Head of caudate nucleus (tissue), 42 donors: ENCODE measurements at regions not wholly inside any gene's neighbourhood (a gene's known extent, or its start where the extent isn't known, plus 50 kb on each side); places are given as distances from the start of the nearest gene placed in this dataset.

Source experiments
- DNase-seq, 42 donors: peaks; one replicate each; pipeline versions ENCODE4 v3.0.0 to v3.0.0-alpha.2; 2020 to 2021; ENCODE audit warnings: mixed read lengths in 7 of 42
- intact Hi-C: fragments of 100-400 bp; cut with DNase I; formaldehyde crosslinking; loops from one replicate; pipeline ENCODE4 v1.15.0; 2022

GRCh38 chr1:238832106-238832505, 554.3 kb upstream of the CHRM3 start:
- DNase-seq, result no peak
- intact Hi-C loops, result no loop called here

DNA sequence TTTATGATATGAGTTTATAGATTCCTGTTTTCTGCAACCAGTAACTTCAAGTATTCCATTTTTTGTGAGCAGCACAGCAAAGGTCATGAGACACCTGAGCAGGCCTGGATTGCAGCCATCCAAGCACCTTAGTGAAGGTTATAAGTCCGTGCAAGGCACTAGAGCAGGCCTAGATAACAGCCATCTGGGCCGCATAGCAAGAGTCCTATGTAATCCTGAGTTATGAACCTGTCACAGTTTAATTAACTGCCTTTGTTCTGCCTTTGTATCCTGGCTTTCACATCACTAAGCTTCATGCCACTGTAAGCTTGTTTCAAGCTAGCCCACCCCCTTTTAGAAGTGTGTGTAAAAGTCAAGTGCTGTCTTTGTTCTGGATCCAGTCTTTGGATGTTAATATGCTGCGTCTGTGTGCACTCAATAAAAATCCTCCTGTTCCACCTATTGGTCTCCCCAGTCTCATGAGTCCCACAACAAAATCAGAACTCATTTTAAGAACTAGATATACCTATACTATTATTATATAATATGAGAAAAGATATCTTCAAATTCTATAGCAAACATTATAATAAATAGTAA, 556.2 kb upstream of the CHRM3 start:
- intact Hi-C loops, result no loop called here
- no peak for DNase-seq

- DNase-seq, result no peak
- intact Hi-C loops, result no loop called here
Measured at GRCh38 chr1:238826891-238827290, 559.5 kb upstream of the CHRM3 start.

- intact Hi-C loops, result no loop called here
- DNase-seq, result no peak
Measured at GRCh38 chr1:238823416-238823815, 563.0 kb upstream of the CHRM3 start.

DNA sequence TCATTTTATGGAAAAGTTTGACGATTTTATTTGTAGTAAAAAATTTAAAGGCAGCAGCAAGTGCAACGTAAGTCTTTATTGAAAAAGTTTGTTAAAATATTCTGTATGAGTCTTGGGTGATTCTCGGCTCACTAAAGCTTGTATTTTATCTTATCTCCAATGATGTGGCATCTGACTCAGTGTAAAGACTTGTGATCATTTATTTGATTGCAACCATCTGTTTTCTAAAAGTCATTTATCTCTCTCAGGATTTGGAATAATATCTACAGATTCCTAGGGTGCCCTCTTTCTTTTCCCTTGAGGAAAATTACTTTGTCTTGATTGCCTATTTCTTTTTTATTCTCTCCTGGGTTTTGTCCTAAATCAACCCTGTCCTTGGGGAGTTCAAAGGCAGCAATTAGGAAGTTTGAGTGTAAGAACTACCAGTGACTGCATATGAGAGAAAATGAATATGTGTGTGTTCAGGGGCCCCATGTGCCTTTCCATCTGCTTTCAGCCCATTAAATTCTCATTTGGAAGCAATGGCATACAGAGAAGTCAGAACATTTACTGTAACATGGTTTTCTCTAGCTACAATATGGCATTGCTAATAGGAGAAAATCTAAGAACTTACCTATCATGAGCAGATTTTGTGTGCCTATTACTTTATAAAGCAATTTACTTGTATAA, 575.0 kb upstream of the CHRM3 start:
- intact Hi-C loops, result no loop called here
- DNase-seq, result no peak

GRCh38 chr1:238790882-238791281, 595.5 kb upstream of the CHRM3 start:
- no peak for DNase-seq
- intact Hi-C loops, result no loop called here

GRCh38 chr1:238789916-238790667, 596.3 kb upstream of the CHRM3 start:
- intact Hi-C loops, result no loop called here
- DNase-seq, result no peak

GRCh38 chr1:238787471-238787870, 598.9 kb upstream of the CHRM3 start:
- intact Hi-C loops, result no loop called here
- DNase-seq, result no peak

DNA sequence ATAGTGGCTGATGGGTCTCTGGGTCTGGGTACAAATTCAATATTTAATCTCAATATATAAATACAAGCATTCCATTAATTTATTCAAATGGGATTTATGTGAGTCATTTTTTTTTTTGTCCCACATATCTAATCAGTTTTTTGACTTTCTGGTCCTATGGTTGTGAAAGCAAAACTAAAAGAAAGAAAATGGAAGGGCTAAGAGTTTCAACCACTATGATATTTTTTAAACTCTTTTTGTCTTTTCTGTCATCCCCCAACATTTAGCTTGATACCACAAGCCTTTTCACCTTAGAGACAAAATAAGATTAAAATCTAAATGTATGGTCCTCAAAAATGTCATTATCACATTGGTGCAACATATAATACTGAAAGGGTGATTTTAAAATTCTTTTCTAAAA, 602.7 kb upstream of the CHRM3 start:
- intact Hi-C loops, result no loop called here
- no peak for DNase-seq

GRCh38 chr1:238779716-238780115, 606.7 kb upstream of the CHRM3 start:
- DNase-seq, result no peak
- intact Hi-C loops, result no loop called here

- DNase-seq, result no peak
- intact Hi-C loops, result no loop called here
Measured at GRCh38 chr1:238778113-238778512, 608.3 kb upstream of the CHRM3 start.

DNA sequence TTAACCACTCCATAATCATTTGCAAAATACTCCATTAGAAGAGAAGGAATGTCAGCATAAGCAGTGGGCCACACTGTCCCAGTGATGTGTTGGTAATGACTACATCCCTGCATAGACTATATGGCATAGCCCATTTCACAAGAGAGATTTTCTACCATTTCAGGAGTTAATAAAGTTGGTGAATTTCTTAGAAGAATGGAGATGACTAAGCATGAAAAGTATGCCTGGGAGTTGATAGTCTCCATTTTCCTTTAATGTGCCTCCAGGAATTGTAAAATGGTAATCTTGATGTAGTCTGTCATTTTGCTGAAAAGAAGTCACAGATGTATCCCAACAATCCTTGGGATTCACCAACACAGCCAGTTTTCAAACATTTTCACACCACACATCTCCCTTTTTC, 608.8 kb upstream of the CHRM3 start:
- intact Hi-C loops, result no loop called here

DNA sequence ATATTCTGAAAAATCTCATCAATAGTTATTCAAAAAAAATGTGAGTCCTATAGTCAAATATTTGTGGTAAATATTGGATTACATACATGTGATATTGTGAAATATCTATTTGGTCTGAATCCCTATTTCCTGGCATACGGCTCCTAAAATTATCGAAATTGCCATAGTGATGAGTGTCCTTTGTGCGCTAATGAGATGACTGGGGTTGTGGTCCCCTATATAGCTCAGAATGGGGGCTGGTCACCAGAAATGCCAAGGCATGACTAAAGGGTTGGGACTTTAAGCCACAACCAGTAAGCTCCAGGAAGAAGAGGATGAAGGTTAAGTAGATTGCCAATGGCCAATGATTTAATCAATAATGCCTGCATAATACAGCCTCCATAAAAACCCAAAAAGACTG, 610.2 kb upstream of the CHRM3 start:
- DNase-seq, result no peak
- intact Hi-C loops, result no loop called here

More for the DNA sequence above, 608.8 kb upstream of the CHRM3 start:
- no peak for DNase-seq

GRCh38 chr1:238772322-238772721, 614.0 kb upstream of the CHRM3 start:
- intact Hi-C loops, result no loop called here
- no peak for DNase-seq

DNA sequence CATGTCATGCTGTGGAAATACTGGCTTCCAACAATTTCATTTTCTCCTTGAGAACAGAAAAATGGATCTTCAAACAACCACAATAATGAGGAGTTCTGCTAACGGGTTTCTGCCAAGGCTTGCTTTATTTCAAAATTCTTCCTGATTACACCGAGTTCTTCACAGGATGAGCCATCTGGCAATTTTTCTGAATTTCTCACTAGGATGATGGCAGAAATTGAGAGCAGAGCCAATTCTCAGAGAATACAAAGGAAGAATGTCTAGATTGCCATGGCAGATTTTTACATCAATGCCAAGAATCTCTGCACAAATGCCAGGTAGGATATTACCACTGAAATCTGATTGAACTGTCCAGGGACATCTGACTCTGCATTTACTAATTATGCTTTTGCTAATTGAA, 619.0 kb upstream of the CHRM3 start:
- DNase-seq, result no peak

GRCh38 chr1:238764779-238765178, 621.6 kb upstream of the CHRM3 start:
- intact Hi-C loops, result no loop called here
- DNase-seq, result no peak

More for the DNA sequence above, 619.0 kb upstream of the CHRM3 start:
- intact Hi-C loops, result no loop called here

DNA sequence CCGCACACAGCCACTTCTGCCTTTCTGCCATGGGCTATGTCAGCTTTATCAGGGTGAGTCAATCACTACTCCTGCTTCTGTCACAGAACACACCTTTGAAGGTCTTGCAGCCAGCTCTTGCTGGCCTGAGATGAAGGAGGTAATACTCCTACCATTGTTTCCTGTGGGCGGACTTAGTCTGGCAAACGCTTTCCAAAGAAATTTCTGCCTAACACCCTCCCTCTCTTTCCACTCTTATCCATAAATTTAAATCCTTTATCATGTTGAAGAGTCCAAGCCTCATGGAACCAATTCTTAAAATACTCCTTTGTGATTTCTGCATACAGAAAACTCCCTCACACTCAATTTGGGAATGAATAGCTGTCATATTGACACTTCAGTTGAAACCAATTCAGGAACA, 633.1 kb upstream of the CHRM3 start:
- DNase-seq, result no peak
- intact Hi-C loops, result no loop called here

GRCh38 chr1:238752327-238752726, 634.0 kb upstream of the CHRM3 start:
- intact Hi-C loops, result no loop called here
- DNase-seq, result no peak

- intact Hi-C loops, result no loop called here
- DNase-seq, result no peak
Measured at GRCh38 chr1:238745069-238745468, 641.3 kb upstream of the CHRM3 start.

DNA sequence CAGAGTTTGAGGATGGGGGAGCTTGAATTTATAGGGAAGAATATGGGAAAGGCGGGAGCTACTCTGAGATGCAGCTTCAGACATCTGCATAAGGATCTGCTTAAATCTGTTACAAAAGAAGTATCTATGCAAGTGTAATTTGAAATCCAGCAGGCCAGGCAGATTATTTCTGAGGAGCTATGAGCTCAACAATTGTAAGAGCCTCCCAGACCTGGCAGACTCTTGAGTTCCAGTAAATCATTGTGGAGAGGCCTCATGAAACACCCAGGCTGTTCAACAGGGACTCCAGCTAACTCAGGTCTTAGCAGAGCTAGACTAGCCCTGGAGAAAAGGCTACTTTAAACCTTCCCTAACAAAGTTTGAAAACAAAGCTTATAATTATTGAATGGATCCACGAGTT, 647.5 kb upstream of the CHRM3 start:
- DNase-seq, result no peak
- intact Hi-C loops, result no loop called here

DNA sequence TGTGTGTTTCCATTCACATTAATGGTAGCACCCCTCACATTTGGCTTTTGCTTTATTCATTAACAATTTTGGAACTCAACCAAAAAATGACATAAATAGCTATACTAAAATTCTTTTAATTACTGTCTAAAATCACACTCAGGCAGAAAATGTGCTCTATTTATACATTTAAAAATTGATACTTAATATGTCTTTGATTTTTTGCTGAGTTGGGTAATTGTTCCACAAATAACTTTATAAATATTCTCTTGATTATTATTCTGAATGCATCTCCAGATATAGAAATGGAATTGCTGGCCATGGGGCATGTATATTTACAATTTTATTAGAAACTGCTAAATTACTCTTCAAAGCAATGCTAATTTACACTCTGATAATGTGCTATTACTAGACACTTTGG, 658.7 kb upstream of the CHRM3 start:
- DNase-seq, result no peak
- intact Hi-C loops, result no loop called here
